ENCODE measurements at regions not wholly inside any gene's neighbourhood (a gene's known extent, or its start where the extent isn't known, plus 50 kb on each side); places are given as distances from the start of the nearest gene placed in this dataset.

GRCh38 chr19:5251096-5252065, 89.2 kb downstream of the PTPRS start:
- no peak for DNase-seq

GRCh38 chr19:5250127-5250659, 90.4 kb downstream of the PTPRS start:
- intact Hi-C loops (cut with DNase I; ENCODE audit: low total_unique reads): no loop called here
- peaks cover 17 to 34% (median 33%) of the 10 kb centered on the region in 3 donors for H3K36me3 ChIP-seq
- peaks cover 0 to 8% (median 8%) of the 10 kb centered on the region in 3 donors for H3K9me3 ChIP-seq
- no peak overlapping the region for H3K4me3 ChIP-seq
- H3K27me3 ChIP-seq: no peaks in the 10 kb centered on the region
- no peak overlapping the region for H3K27ac ChIP-seq
- DNase-seq: peak; percentile 41 to 86
- TF ChIP-seq CTCF (IDR thresholded peaks at IDR 0.05): no peak
- peaks cover 0 to 10% (median 4%) of the 10 kb centered on the region in 4 donors for H3K4me1 ChIP-seq

More at GRCh38 chr19:5251096-5252065, 89.2 kb downstream of the PTPRS start:
- no peak for TF ChIP-seq CTCF (IDR thresholded peaks at IDR 0.05)
- peaks cover 0 to 10% (median 4%) of the 10 kb centered on the region in 4 donors for H3K4me1 ChIP-seq
- intact Hi-C loops (cut with DNase I; ENCODE audit: low total_unique reads): no loop called here
- peaks cover 22 to 37% (median 35%) of the 10 kb centered on the region in 3 donors for H3K36me3 ChIP-seq
- no peaks in the 10 kb centered on the region for H3K27me3 ChIP-seq
- H3K9me3 ChIP-seq: peaks cover 3 to 19% (median 18%) of the 10 kb centered on the region in 3 donors
- H3K4me3 ChIP-seq: no peak overlapping the region
- no peak overlapping the region for H3K27ac ChIP-seq

GRCh38 chr19:5249526-5249925, 91.1 kb downstream of the PTPRS start:
- no peak for TF ChIP-seq CTCF (IDR thresholded peaks at IDR 0.05)
- H3K36me3 ChIP-seq: peaks cover 11 to 34% (median 28%) of the 10 kb centered on the region in 3 donors
- no peak overlapping the region for H3K4me3 ChIP-seq
- intact Hi-C loops (cut with DNase I; ENCODE audit: low total_unique reads): no loop called here
- peaks cover 0 to 10% (median 4%) of the 10 kb centered on the region in 4 donors for H3K4me1 ChIP-seq
- DNase-seq: no peak
- H3K9me3 ChIP-seq: peaks cover 0 to 2% (median 1%) of the 10 kb centered on the region in 3 donors
- no peak overlapping the region for H3K27ac ChIP-seq
- H3K27me3 ChIP-seq: no peaks in the 10 kb centered on the region

GRCh38 chr19:5247957-5248705, 92.5 kb downstream of the PTPRS start:
- Histone ChIP-seq H3K27ac (no peak overlapping the region), H3K9me3 (no peaks in the 10 kb centered on the region), H3K4me1 (peaks cover 0 to 10% (median 4%) of the 10 kb centered on the region in 4 donors), H3K36me3 (peaks cover 16 to 42% (median 38%) of the 10 kb centered on the region in 3 donors), H3K4me3 (no peak overlapping the region), H3K27me3 (no peaks in the 10 kb centered on the region)
- intact Hi-C loops (cut with DNase I; ENCODE audit: low total_unique reads): no loop called here
- TF ChIP-seq CTCF (IDR thresholded peaks at IDR 0.05): no peak
- DNase-seq: no peak

GRCh38 chr19:5246554-5247155, 94.0 kb downstream of the PTPRS start:
- TF ChIP-seq CTCF (IDR thresholded peaks at IDR 0.05): no peak
- H3K27ac ChIP-seq: no peak overlapping the region
- intact Hi-C loops (cut with DNase I; ENCODE audit: low total_unique reads): no loop called here
- H3K36me3 ChIP-seq: peaks cover 16 to 50% (median 43%) of the 10 kb centered on the region in 3 donors
- H3K27me3 ChIP-seq: no peaks in the 10 kb centered on the region
- no peak overlapping the region for H3K4me3 ChIP-seq
- H3K9me3 ChIP-seq: no peaks in the 10 kb centered on the region
- DNase-seq: no peak
- peaks cover 0 to 10% (median 4%) of the 10 kb centered on the region in 4 donors for H3K4me1 ChIP-seq
